NCI-H1105 treated with DMSO at 0.1 percent for 48 hours (cell line): ENCODE measurements at regions not wholly inside any gene's neighbourhood (a gene's known extent, or its start where the extent isn't known, plus 50 kb on each side); places are given as distances from the start of the nearest gene placed in this dataset.
"Not testable (repeated sequence)": the region's sequence is repeated elsewhere in the genome, so short reads cannot be mapped to it uniquely, and the experiment has no call there.

Source experiments
- DNase-seq: peaks from one replicate; lab custom pipeline; 2025; lab: John Stamatoyannopoulos, UW

- DNase-seq: no peak
Observed at GRCh38 chr13:68808456-68808855, 1299.2 kb upstream of the ATXN8OS start.

GRCh38 chr13:68806125-68806524, 1301.5 kb upstream of the ATXN8OS start:
- no peak for DNase-seq

GRCh38 chr13:68784275-68784674, 1323.4 kb upstream of the ATXN8OS start:
- no peak for DNase-seq

- DNase-seq: no peak
Observed at GRCh38 chr13:68759617-68760016, 1348.0 kb upstream of the ATXN8OS start.

GRCh38 chr13:68749796-68750195, 1357.8 kb upstream of the ATXN8OS start:
- DNase-seq: no peak

GRCh38 chr13:68748038-68748437, 1359.6 kb upstream of the ATXN8OS start:
- no peak for DNase-seq

- peak; percentile 70 for DNase-seq
Observed at GRCh38 chr13:68745502-68745901, 1362.1 kb upstream of the ATXN8OS start.

- no peak for DNase-seq
Observed at GRCh38 chr13:68736961-68737360, 1370.7 kb upstream of the ATXN8OS start.

GRCh38 chr13:68727798-68728197, 1379.8 kb upstream of the ATXN8OS start:
- peak; percentile 65 for DNase-seq

GRCh38 chr13:68727165-68727564, 1380.5 kb upstream of the ATXN8OS start:
- DNase-seq: peak; percentile 23

- no peak for DNase-seq
Observed at GRCh38 chr13:68719815-68720214, 1387.8 kb upstream of the ATXN8OS start.

GRCh38 chr13:68715651-68716050, 1392.0 kb upstream of the ATXN8OS start:
- DNase-seq: no peak

- no peak for DNase-seq
Observed at GRCh38 chr13:68714292-68714691, 1393.3 kb upstream of the ATXN8OS start.

- no peak for DNase-seq
Observed at GRCh38 chr13:68713394-68713793, 1394.2 kb upstream of the ATXN8OS start.

- no peak for DNase-seq
Observed at GRCh38 chr13:68708336-68708908, 1399.2 kb upstream of the ATXN8OS start.

- not testable (repeated sequence) for DNase-seq
Observed at GRCh38 chr13:68706044-68706443, 1401.6 kb upstream of the ATXN8OS start.

GRCh38 chr13:68697551-68697950, 1410.1 kb upstream of the ATXN8OS start:
- no peak for DNase-seq

- no peak for DNase-seq
Observed at GRCh38 chr13:68696907-68697306, 1410.7 kb upstream of the ATXN8OS start.

- DNase-seq: no peak
Observed at GRCh38 chr13:68692049-68692448, 1415.6 kb upstream of the ATXN8OS start.

GRCh38 chr13:68690567-68690966, 1417.1 kb upstream of the ATXN8OS start:
- peak; percentile 78 for DNase-seq

GRCh38 chr13:68676513-68677115, 1431.0 kb upstream of the ATXN8OS start:
- DNase-seq: no peak

- DNase-seq: no peak
Observed at GRCh38 chr13:68675209-68675608, 1432.4 kb upstream of the ATXN8OS start.

GRCh38 chr13:68667863-68668262, 1437.7 kb upstream of the PCDH9 start:
- DNase-seq: no peak

- DNase-seq: no peak
Observed at GRCh38 chr13:68666774-68667397, 1436.8 kb upstream of the PCDH9 start.
